T-helper 2 cell treated with Interferon-gamma antibody and Interleukin-4, amounts not matched to agents 5 μg/mL and 100 μg/mL, for 36 hours (primary cell): ENCODE measurements at regions not wholly inside any gene's neighbourhood (a gene's known extent, or its start where the extent isn't known, plus 50 kb on each side); places are given as distances from the start of the nearest gene placed in this dataset.

Experiments used
- DNase-seq: peaks from one replicate; pipeline ENCODE4 v3.0.0; 2021; ENCODE audit warnings: low spot score
- H3K27ac Mint-ChIP-seq: one replicate; pipeline ENCODE4 v1.8.0; 2021; ENCODE audit warnings: mild to moderate bottlenecking, mixed read lengths
- H3K27me3 Mint-ChIP-seq: one replicate; pipeline ENCODE4 v1.8.0; 2021; ENCODE audit warnings: low read depth, mixed read lengths
- H3K36me3 Mint-ChIP-seq: one replicate; pipeline ENCODE4 v1.8.0; 2021; ENCODE audit warnings: low read depth, mixed read lengths
- H3K4me1 Mint-ChIP-seq: one replicate; pipeline ENCODE4 v1.8.0; 2021; ENCODE audit warnings: low read depth, mixed read lengths
- H3K4me3 Mint-ChIP-seq: one replicate; pipeline ENCODE4 v1.8.0; 2022; ENCODE audit warnings: mild to moderate bottlenecking, moderate library complexity, mixed read lengths
- H3K9me3 Mint-ChIP-seq: one replicate; pipeline ENCODE4 v1.8.0; 2021; ENCODE audit warnings: mixed read lengths

DNA sequence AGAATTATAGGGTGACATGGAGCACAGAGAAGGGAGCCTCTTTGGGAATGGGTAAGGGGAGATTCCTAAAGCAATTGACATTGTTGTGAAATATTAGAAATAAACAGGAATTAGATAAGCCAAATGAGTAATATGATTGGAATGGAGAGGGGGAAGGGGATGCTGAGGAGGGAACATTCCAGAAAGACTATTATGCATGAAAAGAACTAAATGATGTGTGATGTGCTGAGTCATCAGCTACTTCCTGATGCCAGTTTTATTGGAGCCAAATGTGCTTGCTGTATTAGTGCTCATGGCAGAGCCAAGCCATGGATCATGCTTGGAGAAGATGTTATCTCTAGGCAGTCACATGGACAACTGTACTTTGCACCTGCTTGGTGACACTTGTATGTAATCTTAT is 189.0 kb upstream of the HCCS start:
- Mint-ChIP-seq H3K36me3 (no peaks in the 10 kb centered on the region), H3K9me3 (no peaks in the 10 kb centered on the region), H3K27ac (no peak overlapping the region), H3K4me1 (no peaks in the 10 kb centered on the region), H3K27me3 (no peaks in the 10 kb centered on the region), H3K4me3 (no peak overlapping the region)
- DNase-seq: no peak

DNA sequence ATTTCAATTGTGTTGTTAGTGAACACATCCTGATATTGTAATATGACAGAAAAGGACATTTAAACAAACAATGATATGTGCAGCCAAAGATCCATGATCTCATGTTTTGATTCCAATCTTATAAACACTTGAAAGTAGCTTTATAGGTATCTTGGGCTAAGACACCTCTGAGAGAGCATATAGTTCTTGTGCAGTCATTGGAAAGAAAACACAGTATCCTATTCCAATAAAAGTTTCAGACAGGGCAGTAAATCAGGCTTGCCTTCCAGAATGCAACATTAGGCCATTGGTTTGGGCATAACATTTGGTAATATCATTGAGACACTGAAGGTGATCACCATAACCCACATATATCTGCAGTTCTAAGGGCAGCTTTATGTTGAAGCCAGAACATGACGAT is 188.3 kb upstream of the HCCS start:
- Mint-ChIP-seq H3K4me1 (no peaks in the 10 kb centered on the region), H3K27ac (no peak overlapping the region), H3K27me3 (no peaks in the 10 kb centered on the region), H3K4me3 (no peak overlapping the region), H3K9me3 (no peaks in the 10 kb centered on the region), H3K36me3 (no peaks in the 10 kb centered on the region)
- DNase-seq: no peak

GRCh38 chrX:10923466-10923865 is 187.7 kb upstream of the HCCS start:
- DNase-seq: no peak
- no peaks in the 10 kb centered on the region for H3K27me3 Mint-ChIP-seq
- H3K4me1 Mint-ChIP-seq: no peaks in the 10 kb centered on the region
- no peak overlapping the region for H3K27ac Mint-ChIP-seq
- H3K4me3 Mint-ChIP-seq: no peak overlapping the region
- no peaks in the 10 kb centered on the region for H3K9me3 Mint-ChIP-seq
- H3K36me3 Mint-ChIP-seq: no peaks in the 10 kb centered on the region

GRCh38 chrX:10926404-10926803 is 184.7 kb upstream of the HCCS start:
- no peaks in the 10 kb centered on the region for H3K9me3 Mint-ChIP-seq
- no peak overlapping the region for H3K4me3 Mint-ChIP-seq
- H3K36me3 Mint-ChIP-seq: no peaks in the 10 kb centered on the region
- no peak overlapping the region for H3K27ac Mint-ChIP-seq
- H3K4me1 Mint-ChIP-seq: no peaks in the 10 kb centered on the region
- DNase-seq: no peak
- no peaks in the 10 kb centered on the region for H3K27me3 Mint-ChIP-seq

- no peaks in the 10 kb centered on the region for H3K9me3 Mint-ChIP-seq
- H3K4me3 Mint-ChIP-seq: no peak overlapping the region
- no peaks in the 10 kb centered on the region for H3K27me3 Mint-ChIP-seq
- H3K4me1 Mint-ChIP-seq: no peaks in the 10 kb centered on the region
- H3K27ac Mint-ChIP-seq: no peak overlapping the region
- no peak for DNase-seq
- no peaks in the 10 kb centered on the region for H3K36me3 Mint-ChIP-seq
Measured at GRCh38 chrX:10926891-10927290, 184.2 kb upstream of the HCCS start.

- no peak overlapping the region for H3K27ac Mint-ChIP-seq
- no peaks in the 10 kb centered on the region for H3K27me3 Mint-ChIP-seq
- no peak overlapping the region for H3K4me3 Mint-ChIP-seq
- DNase-seq: no peak
- H3K9me3 Mint-ChIP-seq: no peaks in the 10 kb centered on the region
- H3K4me1 Mint-ChIP-seq: no peaks in the 10 kb centered on the region
- H3K36me3 Mint-ChIP-seq: no peaks in the 10 kb centered on the region
Measured at GRCh38 chrX:10929747-10930146, 181.4 kb upstream of the HCCS start.

GRCh38 chrX:10930151-10930550 is 181.0 kb upstream of the HCCS start:
- Mint-ChIP-seq H3K27ac (no peak overlapping the region), H3K4me3 (no peak overlapping the region), H3K9me3 (no peaks in the 10 kb centered on the region)

DNA sequence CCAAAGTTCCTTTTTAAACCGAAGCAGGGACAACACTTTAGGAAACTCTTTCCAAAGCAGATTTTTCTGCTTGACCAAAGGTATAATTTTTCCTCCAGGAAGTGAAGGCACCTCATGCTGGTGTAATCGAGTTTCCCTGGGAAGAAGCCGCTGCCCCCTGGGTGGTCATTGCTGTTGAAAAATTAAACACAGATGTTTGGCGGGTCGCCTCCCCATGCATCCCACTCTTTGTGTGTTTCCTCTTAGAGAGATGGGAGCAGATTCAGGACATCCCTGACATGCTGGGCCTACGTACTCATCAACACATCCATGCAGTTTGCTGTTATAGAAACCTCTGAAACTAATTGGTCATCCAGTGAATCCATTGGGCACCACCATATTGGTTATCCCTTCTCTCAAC is 179.2 kb upstream of the HCCS start:
- H3K4me1 Mint-ChIP-seq: no peaks in the 10 kb centered on the region
- DNase-seq: no peak
- H3K9me3 Mint-ChIP-seq: no peaks in the 10 kb centered on the region
- no peaks in the 10 kb centered on the region for H3K27me3 Mint-ChIP-seq
- H3K4me3 Mint-ChIP-seq: no peak overlapping the region
- no peaks in the 10 kb centered on the region for H3K36me3 Mint-ChIP-seq
- no peak overlapping the region for H3K27ac Mint-ChIP-seq

More at GRCh38 chrX:10930151-10930550, 181.0 kb upstream of the HCCS start:
- DNase-seq: no peak
- H3K36me3 Mint-ChIP-seq: no peaks in the 10 kb centered on the region
- no peaks in the 10 kb centered on the region for H3K4me1 Mint-ChIP-seq
- H3K27me3 Mint-ChIP-seq: no peaks in the 10 kb centered on the region

- Mint-ChIP-seq H3K36me3 (no peaks in the 10 kb centered on the region), H3K9me3 (no peaks in the 10 kb centered on the region), H3K27me3 (no peaks in the 10 kb centered on the region), H3K4me3 (no peak overlapping the region), H3K4me1 (no peaks in the 10 kb centered on the region), H3K27ac (no peak overlapping the region)
- DNase-seq: no peak
Measured at GRCh38 chrX:10932842-10933440, 178.2 kb upstream of the HCCS start.

DNA sequence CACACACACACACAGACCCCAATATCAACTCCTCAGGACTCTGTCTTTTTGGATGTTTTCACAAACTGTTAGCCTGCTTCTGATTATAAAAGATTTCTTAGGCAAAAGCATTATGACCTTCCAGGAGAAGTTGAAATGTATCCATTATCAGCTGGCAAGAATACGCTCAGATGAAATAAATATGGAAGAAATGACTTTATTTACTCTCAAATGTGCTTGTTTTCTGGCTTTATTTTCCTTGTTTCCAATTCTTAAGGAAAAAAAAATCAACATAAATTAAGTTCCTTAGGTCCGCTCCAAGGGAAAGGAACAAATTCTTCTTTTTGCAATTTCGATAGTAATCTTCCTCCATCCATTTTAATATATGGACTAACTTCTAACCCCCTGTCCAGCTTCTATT is 175.6 kb upstream of the HCCS start:
- DNase-seq: no peak
- Mint-ChIP-seq H3K4me1 (no peaks in the 10 kb centered on the region), H3K9me3 (no peaks in the 10 kb centered on the region), H3K27ac (no peak overlapping the region), H3K36me3 (no peaks in the 10 kb centered on the region), H3K4me3 (no peak overlapping the region), H3K27me3 (no peaks in the 10 kb centered on the region)

DNA sequence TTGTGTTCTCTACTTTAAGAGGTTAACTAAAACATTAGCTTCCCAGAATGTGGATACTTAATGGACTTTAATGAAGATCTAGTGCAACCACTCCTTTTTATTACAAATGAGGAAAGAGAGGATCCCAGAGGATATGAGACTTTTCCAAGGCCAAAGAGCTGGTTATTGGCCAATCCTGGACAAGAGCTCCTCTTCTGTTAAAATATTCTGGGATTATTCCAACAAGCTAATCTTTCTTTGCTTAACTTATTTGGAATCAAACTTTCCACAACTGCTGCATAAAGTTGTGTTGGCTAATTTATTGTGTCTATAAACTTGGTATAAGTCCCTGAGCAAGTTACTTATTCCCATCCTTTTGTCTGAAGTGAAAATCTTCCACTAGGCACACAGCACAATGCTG is 174.2 kb upstream of the HCCS start:
- Mint-ChIP-seq H3K27me3 (no peaks in the 10 kb centered on the region), H3K27ac (no peak overlapping the region), H3K36me3 (no peaks in the 10 kb centered on the region), H3K4me3 (no peak overlapping the region), H3K9me3 (no peaks in the 10 kb centered on the region), H3K4me1 (no peaks in the 10 kb centered on the region)
- no peak for DNase-seq

- Mint-ChIP-seq H3K36me3 (no peaks in the 10 kb centered on the region), H3K4me1 (no peaks in the 10 kb centered on the region), H3K4me3 (no peak overlapping the region), H3K27me3 (no peaks in the 10 kb centered on the region), H3K9me3 (no peaks in the 10 kb centered on the region), H3K27ac (no peak overlapping the region)
- no peak for DNase-seq
Measured at GRCh38 chrX:10938365-10938923, 172.7 kb upstream of the HCCS start.

GRCh38 chrX:10939424-10939823 is 171.7 kb upstream of the HCCS start:
- no peaks in the 10 kb centered on the region for H3K4me1 Mint-ChIP-seq
- no peaks in the 10 kb centered on the region for H3K27me3 Mint-ChIP-seq
- H3K27ac Mint-ChIP-seq: no peak overlapping the region
- DNase-seq: no peak
- H3K4me3 Mint-ChIP-seq: no peak overlapping the region
- H3K36me3 Mint-ChIP-seq: no peaks in the 10 kb centered on the region
- H3K9me3 Mint-ChIP-seq: no peaks in the 10 kb centered on the region

GRCh38 chrX:10944136-10944885 is 166.8 kb upstream of the HCCS start:
- Mint-ChIP-seq H3K9me3 (no peaks in the 10 kb centered on the region), H3K4me1 (no peaks in the 10 kb centered on the region), H3K36me3 (no peaks in the 10 kb centered on the region), H3K27me3 (no peaks in the 10 kb centered on the region), H3K4me3 (no peak overlapping the region), H3K27ac (no peak overlapping the region)
- no peak for DNase-seq

DNA sequence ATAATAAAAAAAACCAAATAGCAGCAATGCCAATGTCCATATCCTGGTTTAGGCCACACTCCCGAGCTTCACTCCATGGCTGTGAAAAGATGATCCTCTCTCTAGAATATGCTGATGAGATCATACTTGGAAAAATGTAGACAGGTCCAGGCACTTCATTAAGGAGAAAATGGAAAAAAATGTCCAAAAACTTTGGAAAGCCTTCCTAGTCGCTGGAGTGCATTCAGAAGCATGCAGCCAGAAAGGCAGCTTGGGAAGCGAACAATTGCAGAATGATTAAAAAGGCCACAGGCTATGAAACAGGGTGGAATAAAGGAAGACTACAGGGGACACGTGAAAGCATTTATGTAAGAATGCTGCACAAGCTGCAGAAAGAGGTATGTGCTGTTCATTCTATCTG is 165.6 kb upstream of the HCCS start:
- no peak for DNase-seq
- Mint-ChIP-seq H3K9me3 (no peaks in the 10 kb centered on the region), H3K27me3 (no peaks in the 10 kb centered on the region), H3K4me3 (no peak overlapping the region), H3K4me1 (no peaks in the 10 kb centered on the region), H3K27ac (no peak overlapping the region), H3K36me3 (no peaks in the 10 kb centered on the region)
